Endothelial cell of umbilical vein (primary cell): ENCODE measurements at regions not wholly inside any gene's neighbourhood (a gene's known extent, or its start where the extent isn't known, plus 50 kb on each side); places are given as distances from the start of the nearest gene placed in this dataset.

Experiments
- EZH2 ChIP-seq: IDR thresholded peaks from 2 replicates; pipeline ENCODE4 v1.6.1; 2012; ENCODE audit warnings: borderline replicate concordance, low read depth, mild to moderate bottlenecking, moderate library complexity, low read length, inconsistent platforms; ENCODE audit not compliant: severe bottlenecking
- FOS ChIP-seq: IDR thresholded peaks from 2 replicates; pipeline ENCODE4 v1.6.1; 2011; ENCODE audit warnings: mild to moderate bottlenecking, low read length, moderate library complexity, borderline replicate concordance; ENCODE audit not compliant: insufficient read depth
- GATA2 ChIP-seq: IDR thresholded peaks from 2 replicates; pipeline ENCODE4 v1.7.0; 2011; ENCODE audit warnings: low read depth, mild to moderate bottlenecking, moderate library complexity, mixed read lengths, low read length; ENCODE audit not compliant: insufficient read length, insufficient read depth
- JUN ChIP-seq: IDR thresholded peaks from 2 replicates; pipeline ENCODE4 v1.6.1; 2011; ENCODE audit warnings: borderline replicate concordance, low read depth; ENCODE audit not compliant: insufficient read length, insufficient read depth
- MYC ChIP-seq: IDR thresholded peaks from one replicate; pipeline ENCODE4 v1.6.1; 2011; ENCODE audit warnings: mild to moderate bottlenecking, low read depth, low read length
- POLR2A ChIP-seq: IDR thresholded peaks from 2 replicates; pipeline ENCODE4 v1.6.1; 2012; ENCODE audit warnings: low read depth, mild to moderate bottlenecking, control low read depth, low read length
- POLR2AphosphoS5 ChIP-seq: IDR thresholded peaks from 2 replicates; pipeline ENCODE4 v1.6.1; 2012; ENCODE audit warnings: low read depth, mild to moderate bottlenecking, control low read depth, low read length, moderate library complexity; ENCODE audit not compliant: insufficient read depth
- TF ChIP-seq, protein P1 (sequence below), 2 donors: IDR thresholded peaks; 1 replicate in 1 of 2; 2 replicates in 1 of 2; pipeline ENCODE4 v1.5.1; 2011; ENCODE audit warnings: low read length in 2 of 2, mild to moderate bottlenecking in 2 of 2, moderate library complexity in 2 of 2, control low read depth in 1 of 2, inconsistent platforms in 1 of 2, low read depth in 1 of 2; ENCODE audit not compliant: insufficient read depth in 1 of 2; ENCODE audit errors: extremely low read depth in 1 of 2
- TF ChIP-seq, protein P2 (sequence below): IDR thresholded peaks from 2 replicates; pipeline ENCODE4 v1.6.1; 2011; ENCODE audit not compliant: insufficient read depth, insufficient read length

DNA sequence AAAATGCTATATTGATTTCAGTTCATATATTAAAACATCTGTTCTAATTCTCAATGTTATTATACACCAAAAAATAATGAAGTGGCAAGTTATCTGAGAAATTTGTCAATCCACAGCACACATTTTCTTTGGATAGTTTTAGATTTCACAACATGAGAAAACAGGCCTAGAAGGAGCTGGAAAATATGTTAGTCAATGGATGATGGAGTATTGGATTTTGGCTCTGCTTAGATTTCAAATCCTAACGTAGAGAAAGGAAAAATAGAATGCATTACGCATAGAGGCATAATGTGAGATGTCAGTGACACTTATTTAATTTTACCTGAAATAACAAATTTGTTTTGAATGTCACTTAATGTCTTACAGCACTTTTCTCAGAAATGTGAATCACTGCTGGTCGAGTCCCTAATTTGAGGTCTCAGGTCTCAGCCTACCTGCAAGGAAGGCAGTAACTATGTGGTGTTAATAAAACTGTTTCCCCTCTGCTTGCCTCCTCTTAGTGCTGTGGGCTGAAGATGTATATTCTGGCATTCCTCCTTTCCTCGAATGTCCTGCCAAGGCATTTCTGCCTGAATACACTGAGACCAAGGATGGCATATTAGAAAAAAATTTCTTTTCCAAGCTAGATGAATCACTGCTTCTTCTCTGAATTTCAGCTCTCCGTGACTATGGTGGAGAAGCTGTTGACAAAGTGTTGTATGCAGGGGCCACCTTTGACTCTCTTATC lies 232.4 kb downstream of the POSTN start:
- TF ChIP-seq EZH2 (no peak), POLR2A (no peak), JUN (no peak), POLR2AphosphoS5 (no peak), FOS (no peak), MYC (no peak), GATA2 (no peak)
- TF ChIP-seq, protein P1, sequence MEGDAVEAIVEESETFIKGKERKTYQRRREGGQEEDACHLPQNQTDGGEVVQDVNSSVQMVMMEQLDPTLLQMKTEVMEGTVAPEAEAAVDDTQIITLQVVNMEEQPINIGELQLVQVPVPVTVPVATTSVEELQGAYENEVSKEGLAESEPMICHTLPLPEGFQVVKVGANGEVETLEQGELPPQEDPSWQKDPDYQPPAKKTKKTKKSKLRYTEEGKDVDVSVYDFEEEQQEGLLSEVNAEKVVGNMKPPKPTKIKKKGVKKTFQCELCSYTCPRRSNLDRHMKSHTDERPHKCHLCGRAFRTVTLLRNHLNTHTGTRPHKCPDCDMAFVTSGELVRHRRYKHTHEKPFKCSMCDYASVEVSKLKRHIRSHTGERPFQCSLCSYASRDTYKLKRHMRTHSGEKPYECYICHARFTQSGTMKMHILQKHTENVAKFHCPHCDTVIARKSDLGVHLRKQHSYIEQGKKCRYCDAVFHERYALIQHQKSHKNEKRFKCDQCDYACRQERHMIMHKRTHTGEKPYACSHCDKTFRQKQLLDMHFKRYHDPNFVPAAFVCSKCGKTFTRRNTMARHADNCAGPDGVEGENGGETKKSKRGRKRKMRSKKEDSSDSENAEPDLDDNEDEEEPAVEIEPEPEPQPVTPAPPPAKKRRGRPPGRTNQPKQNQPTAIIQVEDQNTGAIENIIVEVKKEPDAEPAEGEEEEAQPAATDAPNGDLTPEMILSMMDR (IDR thresholded peaks at IDR 0.05; ENCODE audit: extremely low read depth in 1 of 2, insufficient read depth in 1 of 2, low read depth in 1 of 2, low read length in 2 of 2), result no peak
- TF ChIP-seq, protein P2, sequence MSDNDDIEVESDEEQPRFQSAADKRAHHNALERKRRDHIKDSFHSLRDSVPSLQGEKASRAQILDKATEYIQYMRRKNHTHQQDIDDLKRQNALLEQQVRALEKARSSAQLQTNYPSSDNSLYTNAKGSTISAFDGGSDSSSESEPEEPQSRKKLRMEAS, result no peak
